Thoracic aorta (tissue), 2 donors: ENCODE measurements at regions not wholly inside any gene's neighbourhood (a gene's known extent, or its start where the extent isn't known, plus 50 kb on each side); places are given as distances from the start of the nearest gene placed in this dataset.

Experiments
- ATAC-seq: fragments of 150-250 bp; one replicate; pipeline ENCODE4 v1.8.0; 2017; ENCODE audit warnings: low read depth; ENCODE audit not compliant: insufficient number of reproducible peaks, low FRiP score
- DNase-seq: peaks from one replicate; pipeline ENCODE4 v3.0.0-alpha.2; 2020; ENCODE audit warnings: low spot score
- H3K27ac ChIP-seq, 2 donors: fragments of 200-600 bp; sonication (generic); 1 replicate in 1 of 2; 2 replicates in 1 of 2; pipeline ENCODE4 v1.5.1; 2016; ENCODE audit warnings: mild to moderate bottlenecking in 2 of 2, moderate library complexity in 2 of 2
- H3K27me3 ChIP-seq: fragments of 200-600 bp; sonication (generic); replicated peaks from 2 replicates; pipeline ENCODE4 v1.6.0; 2016; ENCODE audit warnings: mild to moderate bottlenecking; ENCODE audit not compliant: insufficient read depth
- H3K36me3 ChIP-seq: fragments of 200-600 bp; sonication (generic); one replicate; pipeline ENCODE4 v1.5.1; 2016
- H3K4me1 ChIP-seq, 2 donors: fragments of 200-600 bp; sonication (generic); 1 replicate in 1 of 2; 2 replicates in 1 of 2; pipeline versions ENCODE4 v1.5.1 to v1.6.0; 2016; ENCODE audit warnings: low read depth in 2 of 2, mild to moderate bottlenecking in 1 of 2; ENCODE audit not compliant: control insufficient read depth in 1 of 2
- H3K4me3 ChIP-seq: fragments of 200-600 bp; sonication (generic); 2 replicates; pipeline ENCODE4 v1.5.1; 2016; ENCODE audit warnings: mild to moderate bottlenecking
- H3K9me3 ChIP-seq: fragments of 200-600 bp; sonication (generic); 2 replicates; pipeline ENCODE4 v1.5.1; 2016
- TF ChIP-seq, protein P1 (sequence below): fragments of 200-600 bp; sonication (generic); IDR thresholded peaks from one replicate; pipeline ENCODE4 v1.5.1; 2019; ENCODE audit warnings: antibody characterized with exemption

DNA sequence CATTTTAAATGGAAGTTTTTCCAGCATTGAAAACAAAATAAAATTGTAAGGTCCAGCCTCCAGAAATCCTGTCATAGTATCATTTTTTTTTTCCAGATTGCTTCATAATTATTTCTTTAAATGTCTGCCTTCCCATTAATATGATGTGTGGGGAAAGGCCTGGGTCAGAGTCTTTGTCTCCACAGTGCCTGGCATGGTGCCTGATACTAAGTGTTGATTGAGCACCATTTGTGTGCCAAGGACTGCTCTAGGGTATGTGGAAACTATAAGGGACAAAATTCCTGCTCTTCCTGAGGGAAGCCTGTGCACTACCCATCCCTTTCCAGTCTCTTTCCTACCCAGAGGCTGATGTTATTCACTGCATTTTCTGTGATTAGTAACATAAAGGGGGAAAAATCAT is 53.1 kb upstream of the BEND4 start:
- Histone ChIP-seq H3K36me3 (no peaks in the 10 kb centered on the region), H3K27me3 (no peaks in the 10 kb centered on the region), H3K4me3 (no peak overlapping the region), H3K27ac (no peak overlapping the region), H3K4me1 (no peaks in the 10 kb centered on the region), H3K9me3 (no peaks in the 10 kb centered on the region)
- no peak for DNase-seq
- TF ChIP-seq, protein P1, sequence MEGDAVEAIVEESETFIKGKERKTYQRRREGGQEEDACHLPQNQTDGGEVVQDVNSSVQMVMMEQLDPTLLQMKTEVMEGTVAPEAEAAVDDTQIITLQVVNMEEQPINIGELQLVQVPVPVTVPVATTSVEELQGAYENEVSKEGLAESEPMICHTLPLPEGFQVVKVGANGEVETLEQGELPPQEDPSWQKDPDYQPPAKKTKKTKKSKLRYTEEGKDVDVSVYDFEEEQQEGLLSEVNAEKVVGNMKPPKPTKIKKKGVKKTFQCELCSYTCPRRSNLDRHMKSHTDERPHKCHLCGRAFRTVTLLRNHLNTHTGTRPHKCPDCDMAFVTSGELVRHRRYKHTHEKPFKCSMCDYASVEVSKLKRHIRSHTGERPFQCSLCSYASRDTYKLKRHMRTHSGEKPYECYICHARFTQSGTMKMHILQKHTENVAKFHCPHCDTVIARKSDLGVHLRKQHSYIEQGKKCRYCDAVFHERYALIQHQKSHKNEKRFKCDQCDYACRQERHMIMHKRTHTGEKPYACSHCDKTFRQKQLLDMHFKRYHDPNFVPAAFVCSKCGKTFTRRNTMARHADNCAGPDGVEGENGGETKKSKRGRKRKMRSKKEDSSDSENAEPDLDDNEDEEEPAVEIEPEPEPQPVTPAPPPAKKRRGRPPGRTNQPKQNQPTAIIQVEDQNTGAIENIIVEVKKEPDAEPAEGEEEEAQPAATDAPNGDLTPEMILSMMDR, result no peak
- no peak for ATAC-seq

DNA sequence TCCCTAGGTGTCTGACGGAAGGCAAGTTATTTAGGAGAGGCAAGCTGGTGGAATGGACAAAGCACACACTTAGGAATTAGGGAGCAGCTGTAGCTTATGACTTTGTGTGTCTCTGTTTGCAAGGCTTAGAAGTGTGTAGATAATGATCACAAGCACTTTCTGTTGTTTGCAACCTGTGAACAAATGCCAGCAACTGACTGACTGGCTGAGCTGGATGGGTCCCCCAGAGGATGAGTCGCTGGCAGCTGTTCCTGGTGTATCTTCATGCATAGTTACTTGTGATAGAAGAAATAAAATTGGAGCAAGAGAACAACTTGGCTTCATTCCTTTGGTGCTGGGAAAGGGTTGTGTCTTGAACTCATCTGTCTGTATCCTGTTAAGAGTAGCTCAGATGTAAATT is 64.2 kb upstream of the BEND4 start:
- TF ChIP-seq, protein P1, result no peak
- Histone ChIP-seq H3K4me3 (no peak overlapping the region), H3K27ac (no peak overlapping the region), H3K4me1 (no peaks in the 10 kb centered on the region), H3K27me3 (no peaks in the 10 kb centered on the region), H3K9me3 (no peaks in the 10 kb centered on the region), H3K36me3 (no peaks in the 10 kb centered on the region)
- no peak for ATAC-seq
- DNase-seq, result no peak

DNA sequence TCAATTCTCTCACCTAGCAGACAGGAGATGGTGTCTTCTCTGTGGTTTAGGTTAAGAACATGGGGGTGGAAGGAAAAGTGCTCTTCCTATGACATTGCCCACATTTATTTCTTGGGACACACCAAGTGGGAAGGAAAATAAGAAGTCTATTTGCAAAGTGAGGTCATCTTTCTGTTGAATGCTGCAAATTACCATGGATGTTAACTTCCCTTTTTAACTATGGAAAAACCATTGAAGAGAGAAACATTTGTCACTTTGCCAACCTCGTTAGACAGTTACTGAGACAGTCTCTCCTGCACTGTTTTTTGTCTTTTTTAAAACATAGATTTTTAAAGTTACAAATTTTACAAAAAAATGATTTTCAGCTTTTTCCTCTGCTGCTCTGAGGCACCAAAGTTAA is 72.8 kb upstream of the BEND4 start:
- H3K4me3 ChIP-seq, result no peak overlapping the region
- TF ChIP-seq, protein P1, result no peak
- H3K27me3 ChIP-seq, result no peaks in the 10 kb centered on the region
- no peak for ATAC-seq
- H3K27ac ChIP-seq, result no peak overlapping the region
- no peaks in the 10 kb centered on the region for H3K4me1 ChIP-seq
- no peaks in the 10 kb centered on the region for H3K36me3 ChIP-seq
- DNase-seq, result no peak
- H3K9me3 ChIP-seq, result no peaks in the 10 kb centered on the region

DNA sequence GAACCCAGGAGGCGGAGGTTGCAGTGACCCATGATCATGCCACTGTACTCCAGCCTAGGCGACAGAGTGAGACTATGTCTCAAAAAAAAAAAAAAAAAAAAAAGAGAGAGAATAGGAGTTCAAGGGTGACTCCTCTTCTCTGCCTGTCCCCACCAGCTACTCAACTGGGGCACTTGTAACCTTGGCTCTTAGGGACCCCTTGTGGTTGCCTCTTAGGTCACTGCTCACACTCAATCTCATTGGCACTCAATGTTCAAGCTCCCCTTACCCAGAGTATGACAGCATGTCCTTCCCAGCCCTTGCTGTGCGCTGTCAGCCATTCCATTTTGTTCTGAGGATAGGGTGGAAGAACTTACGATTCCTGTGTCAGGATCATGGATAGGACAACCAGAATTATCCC is 82.4 kb upstream of the BEND4 start:
- TF ChIP-seq, protein P1, result no peak
- no peaks in the 10 kb centered on the region for H3K36me3 ChIP-seq
- no peaks in the 10 kb centered on the region for H3K4me1 ChIP-seq
- no peaks in the 10 kb centered on the region for H3K9me3 ChIP-seq
- no peak for DNase-seq
- no peaks in the 10 kb centered on the region for H3K27me3 ChIP-seq
- no peak overlapping the region for H3K4me3 ChIP-seq
- no peak for ATAC-seq
- H3K27ac ChIP-seq, result no peak overlapping the region

DNA sequence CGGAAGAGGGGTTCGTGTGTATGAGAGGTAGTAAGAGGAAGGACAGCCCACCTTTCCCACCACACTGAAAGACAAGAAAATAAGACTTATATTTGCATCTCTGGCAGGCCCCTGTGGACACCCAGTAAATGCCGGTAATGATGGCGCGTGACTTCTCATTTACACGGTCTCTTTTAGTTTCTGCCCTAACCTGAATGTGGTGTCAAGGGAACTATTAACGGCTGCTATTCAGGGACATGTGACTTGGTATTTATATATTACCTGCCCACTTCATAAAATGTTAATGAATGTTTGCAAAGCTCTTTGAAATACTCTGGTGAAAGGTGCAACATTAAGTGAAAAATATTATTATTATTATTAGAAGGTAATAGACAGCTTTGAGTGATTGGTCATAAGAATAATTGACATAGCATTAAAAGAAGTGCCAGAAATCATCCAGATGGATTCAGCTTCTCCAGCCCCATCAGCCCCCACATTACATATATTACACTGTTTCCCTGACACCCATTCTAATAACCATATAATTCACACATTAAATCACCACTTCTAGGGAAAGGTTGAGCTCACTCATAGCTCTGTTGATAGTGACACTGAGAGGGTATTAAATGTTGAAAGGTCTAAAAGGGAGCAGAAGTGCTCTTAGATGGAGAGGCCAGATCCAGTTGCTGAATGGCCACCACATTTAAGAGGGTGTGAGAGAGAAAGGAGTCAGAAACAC is 83.0 kb upstream of the BEND4 start:
- no peak for ATAC-seq
- no peaks in the 10 kb centered on the region for H3K9me3 ChIP-seq

More for the DNA sequence above, 83.0 kb upstream of the BEND4 start:
- Histone ChIP-seq H3K4me3 (no peak overlapping the region), H3K27ac (no peak overlapping the region), H3K4me1 (no peaks in the 10 kb centered on the region), H3K27me3 (no peaks in the 10 kb centered on the region), H3K36me3 (no peaks in the 10 kb centered on the region)
- TF ChIP-seq, protein P1, result no peak
- DNase-seq, result no peak
